ENCODE measurements at regions not wholly inside any gene's neighbourhood (a gene's known extent, or its start where the extent isn't known, plus 50 kb on each side); places are given as distances from the start of the nearest gene placed in this dataset.

- H2AK5ac ChIP-seq (ENCODE audit: low read depth, low read length) = no peak overlapping the region
- H3K27me3 ChIP-seq (ENCODE audit: control insufficient read depth, insufficient read depth, low read length) = no peaks in the 10 kb centered on the region
- H3K36me3 ChIP-seq (ENCODE audit: control insufficient read depth, insufficient read depth, low read length) = no peaks in the 10 kb centered on the region
- H4K8ac ChIP-seq (ENCODE audit: low read depth in 2 of 2, low read length in 2 of 2) = no peak overlapping the region
- no peak overlapping the region for H3K4me2 ChIP-seq (ENCODE audit: low read depth, low read length)
- H3K9me1 ChIP-seq (ENCODE audit: insufficient read depth, low read length) = no peaks in the 10 kb centered on the region
- H3K9ac ChIP-seq (ENCODE audit: low read depth, low read length) = no peak overlapping the region
- H3K27ac ChIP-seq (ENCODE audit: insufficient read depth, low read length) = peak overlapping the region; percentile 68; the same call in 1 of the 2 replicates
- no peak overlapping the region for H3K23ac ChIP-seq (ENCODE audit: low read depth, low read length)
- no peak overlapping the region for H3K4ac ChIP-seq (ENCODE audit: low read depth, low read length)
- ChIA-PET CTCF (no interaction called here), POLR2A (ENCODE audit: unreplicated experiment) (no interaction called here)
- ATAC-seq (ENCODE audit: low read depth) = no peak
- H4K91ac ChIP-seq (ENCODE audit: insufficient read depth, low read depth, low read length) = no peak overlapping the region
- H2AK9ac ChIP-seq (replicated peaks; ENCODE audit: low read depth, low read length, poor library complexity) = no peak overlapping the region
- in situ Hi-C loops (cut with MboI; ENCODE audit: low sequenced_read_pairs) = no loop called here
- H4K20me1 ChIP-seq (ENCODE audit: insufficient read depth, low read length) = no peaks in the 10 kb centered on the region
- DNase-seq = no peak
- no peaks in the 10 kb centered on the region for H3K79me1 ChIP-seq (ENCODE audit: low read depth in 1 of 2, low read length in 2 of 2)
- no peak overlapping the region for H2BK120ac ChIP-seq (ENCODE audit: low read depth, low read length)
- no peak overlapping the region for H2BK15ac ChIP-seq (ENCODE audit: low read depth, low read length)
- no peak overlapping the region for H3K4me3 ChIP-seq (ENCODE audit: insufficient read depth, low read depth, low read length)
- no peak overlapping the region for H3K18ac ChIP-seq (ENCODE audit: low read depth, low read length)
- H4K5ac ChIP-seq (ENCODE audit: low read depth, low read length) = peak overlapping the region; percentile 46; the same call in 1 of the 2 replicates
- H3K4me1 ChIP-seq (ENCODE audit: control insufficient read depth, insufficient read depth, low read length) = no peaks in the 10 kb centered on the region
- no peak overlapping the region for H2BK20ac ChIP-seq (ENCODE audit: low read depth, low read length)
- H2AFZ ChIP-seq (replicated peaks; ENCODE audit: low read length, poor library complexity) = no peak overlapping the region
- WGBS, 2 experiments (ENCODE audit: extremely low coverage in 2 of 2, insufficient read length in 1 of 2) = no CpG with 5 or more reads among the region's 1 CpG
- no peak overlapping the region for H3K56ac ChIP-seq (ENCODE audit: extremely low read depth, insufficient read depth, low read length)
- H3K9me3 ChIP-seq (ENCODE audit: control insufficient read depth, insufficient read depth, low read length) = no peaks in the 10 kb centered on the region
- no TSS peak for BruUV-seq (replicated peaks)
- H3K14ac ChIP-seq (replicated peaks; ENCODE audit: low read depth, low read length) = no peak overlapping the region
- no peak overlapping the region for H2BK5ac ChIP-seq (ENCODE audit: low read depth, low read length, poor library complexity, severe bottlenecking)
- TF ChIP-seq POLR2A (IDR thresholded peaks at IDR 0.05; ENCODE audit: low read depth, low read length) (no peak), CEBPB (IDR thresholded peaks at IDR 0.05; ENCODE audit: low read depth, low read length) (no peak), FOS (IDR thresholded peaks at IDR 0.05; ENCODE audit: low read depth, low read length) (no peak)
- TF ChIP-seq, protein P1, sequence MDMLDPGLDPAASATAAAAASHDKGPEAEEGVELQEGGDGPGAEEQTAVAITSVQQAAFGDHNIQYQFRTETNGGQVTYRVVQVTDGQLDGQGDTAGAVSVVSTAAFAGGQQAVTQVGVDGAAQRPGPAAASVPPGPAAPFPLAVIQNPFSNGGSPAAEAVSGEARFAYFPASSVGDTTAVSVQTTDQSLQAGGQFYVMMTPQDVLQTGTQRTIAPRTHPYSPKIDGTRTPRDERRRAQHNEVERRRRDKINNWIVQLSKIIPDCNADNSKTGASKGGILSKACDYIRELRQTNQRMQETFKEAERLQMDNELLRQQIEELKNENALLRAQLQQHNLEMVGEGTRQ (IDR thresholded peaks at IDR 0.05; ENCODE audit: low read depth, low read length) = no peak
- intact Hi-C loops (cut with micrococcal nuclease) = loop anchor here (10.0 kb wide), 1 partner anchor 485 kb away; no protein-coding TSS in a partner anchor
- dilution Hi-C loops (cut with HindIII; ENCODE audit: low sequenced_read_pairs, unreplicated experiment) = no loop called here
Measured at GRCh38 chr5:97980291-97980690, 793.2 kb upstream of the RGMB start.
